H9 (cell line): ENCODE measurements at regions not wholly inside any gene's neighbourhood (a gene's known extent, or its start where the extent isn't known, plus 50 kb on each side); places are given as distances from the start of the nearest gene placed in this dataset.

Source experiments
- DNase-seq: peaks from one replicate; pipeline ENCODE4 v3.0.0-alpha.2; 2017
- H2AFZ ChIP-seq: one replicate; pipeline ENCODE4 v1.6.1; 2013; ENCODE audit warnings: mild to moderate bottlenecking, low read length, control low read depth, moderate library complexity
- H2AK5ac ChIP-seq: 2 replicates; pipeline ENCODE4 v1.6.1; 2013; ENCODE audit warnings: low read length, control low read depth, mixed read lengths; ENCODE audit not compliant: insufficient read length
- H2BK120ac ChIP-seq: one replicate; pipeline ENCODE4 v1.6.1; 2013; ENCODE audit warnings: low read depth, mild to moderate bottlenecking, low read length, control low read depth, inconsistent platforms; ENCODE audit not compliant: poor library complexity, severe bottlenecking
- H2BK12ac ChIP-seq: 2 replicates; pipeline ENCODE4 v1.6.1; 2013; ENCODE audit warnings: low read length, control low read depth, mixed read lengths, low read depth; ENCODE audit not compliant: insufficient read length
- H2BK15ac ChIP-seq: 2 replicates; pipeline ENCODE4 v1.6.1; 2013; ENCODE audit warnings: low read depth, low read length, control low read depth
- H2BK20ac ChIP-seq: one replicate; pipeline ENCODE4 v1.6.1; 2013; ENCODE audit warnings: low read depth, mild to moderate bottlenecking, low read length, control low read depth, inconsistent platforms; ENCODE audit not compliant: poor library complexity, severe bottlenecking
- H2BK5ac ChIP-seq: 2 replicates; pipeline ENCODE4 v1.6.1; 2013; ENCODE audit warnings: low read length, control low read depth, mixed read lengths; ENCODE audit not compliant: insufficient read length
- H3K14ac ChIP-seq: 2 replicates; pipeline ENCODE4 v1.6.1; 2013; ENCODE audit warnings: low read length, control low read depth; ENCODE audit not compliant: insufficient read depth
- H3K18ac ChIP-seq: 2 replicates; pipeline ENCODE4 v1.6.1; 2013; ENCODE audit warnings: low read depth, mild to moderate bottlenecking, mixed read lengths, low read length, control low read depth; ENCODE audit not compliant: insufficient read length
- H3K23ac ChIP-seq: 2 replicates; pipeline ENCODE4 v1.6.1; 2013; ENCODE audit warnings: low read length, control low read depth, mixed read lengths, low read depth; ENCODE audit not compliant: insufficient read length
- H3K23me2 ChIP-seq: 2 replicates; pipeline ENCODE4 v1.6.1; 2013; ENCODE audit warnings: low read depth, mild to moderate bottlenecking, mixed read lengths, low read length, control low read depth; ENCODE audit not compliant: insufficient read length, poor library complexity, severe bottlenecking
- H3K27ac ChIP-seq: 2 replicates; pipeline ENCODE4 v1.5.1; 2013; ENCODE audit warnings: low read length, control low read depth, mixed read lengths, low read depth; ENCODE audit not compliant: insufficient read length
- H3K27me3 ChIP-seq: 2 replicates; pipeline ENCODE4 v1.6.1; 2013; ENCODE audit warnings: low read length, control low read depth, inconsistent platforms; ENCODE audit not compliant: insufficient read depth
- H3K4ac ChIP-seq: 2 replicates; pipeline ENCODE4 v1.6.1; 2013; ENCODE audit warnings: low read depth, mild to moderate bottlenecking, control low read depth, inconsistent platforms, low read length, moderate library complexity
- H3K4me1 ChIP-seq: 2 replicates; pipeline ENCODE4 v1.6.1; 2013; ENCODE audit warnings: low read length, control low read depth, inconsistent platforms; ENCODE audit not compliant: insufficient read depth
- H3K4me2 ChIP-seq: 2 replicates; pipeline ENCODE4 v1.6.1; 2013; ENCODE audit warnings: low read length, control low read depth, mixed read lengths; ENCODE audit not compliant: insufficient read length, insufficient read depth
- H3K56ac ChIP-seq: 2 replicates; pipeline ENCODE4 v1.6.1; 2013; ENCODE audit warnings: low read depth, mild to moderate bottlenecking, mixed read lengths, low read length, control low read depth; ENCODE audit not compliant: insufficient read length
- H3K79me1 ChIP-seq: 2 replicates; pipeline ENCODE4 v1.6.1; 2013; ENCODE audit warnings: low read depth, mild to moderate bottlenecking, moderate library complexity, low read length, control low read depth, inconsistent platforms; ENCODE audit not compliant: insufficient read depth, poor library complexity, severe bottlenecking
- H3K79me2 ChIP-seq: 2 replicates; pipeline ENCODE4 v1.6.1; 2013; ENCODE audit warnings: low read length, control low read depth, inconsistent platforms; ENCODE audit not compliant: insufficient read depth
- H3K9ac ChIP-seq: 2 replicates; pipeline ENCODE4 v1.6.1; 2013; ENCODE audit warnings: low read length, control low read depth, mixed read lengths; ENCODE audit not compliant: insufficient read length; ENCODE audit errors: extremely low read depth
- H3K9me3 ChIP-seq: one replicate; pipeline ENCODE4 v1.6.1; 2013; ENCODE audit warnings: low read depth, low read length, inconsistent platforms; ENCODE audit not compliant: control insufficient read depth
- H3T11ph ChIP-seq: one replicate; pipeline ENCODE4 v1.6.1; 2013; ENCODE audit warnings: mild to moderate bottlenecking, low read length, control low read depth, inconsistent platforms
- H4K20me1 ChIP-seq: one replicate; pipeline ENCODE4 v1.6.1; 2013; ENCODE audit not compliant: control insufficient read depth, insufficient read length, insufficient read depth
- H4K5ac ChIP-seq: 2 replicates; pipeline ENCODE4 v1.6.1; 2013; ENCODE audit warnings: low read depth, mild to moderate bottlenecking, mixed read lengths, low read length, control low read depth; ENCODE audit not compliant: insufficient read length
- H4K8ac ChIP-seq: replicated peaks from 2 replicates; pipeline ENCODE4 v1.6.1; 2013; ENCODE audit warnings: low read length, control low read depth, mixed read lengths, low read depth; ENCODE audit not compliant: insufficient read length
- H4K91ac ChIP-seq: 2 replicates; pipeline ENCODE4 v1.6.1; 2013; ENCODE audit warnings: low read depth, mild to moderate bottlenecking, moderate library complexity, mixed read lengths, low read length, control low read depth; ENCODE audit not compliant: insufficient read length
- H3K27ac Mint-ChIP-seq, 3 experiments: 2 replicates in 2 of 3; 3 replicates in 1 of 3; pipeline ENCODE4 v1.8.0; 2020 to 2021; ENCODE audit warnings: mixed read lengths in 3 of 3, mild to moderate bottlenecking in 1 of 3, moderate library complexity in 1 of 3
- H3K27me3 Mint-ChIP-seq: 2 replicates; pipeline ENCODE4 v1.8.0; 2021; ENCODE audit warnings: low read depth, mild to moderate bottlenecking, moderate library complexity, mixed read lengths
- H3K36me3 Mint-ChIP-seq, 3 experiments: 2 replicates in 2 of 3; 3 replicates in 1 of 3; pipeline ENCODE4 v1.8.0; 2020 to 2021; ENCODE audit warnings: low read depth in 3 of 3, mixed read lengths in 3 of 3; ENCODE audit not compliant: insufficient read depth in 1 of 3
- H3K4me1 Mint-ChIP-seq, 2 experiments: 2 replicates each; pipeline ENCODE4 v1.8.0; 2020; ENCODE audit warnings: mixed read lengths in 2 of 2
- H3K4me3 Mint-ChIP-seq, 2 experiments: 2 replicates in 1 of 2; 3 replicates in 1 of 2; pipeline ENCODE4 v1.8.0; 2020 to 2021; ENCODE audit warnings: mild to moderate bottlenecking in 2 of 2, mixed read lengths in 2 of 2, moderate library complexity in 1 of 2
- H3K9me3 Mint-ChIP-seq, 2 experiments: 2 replicates in 1 of 2; 3 replicates in 1 of 2; pipeline ENCODE4 v1.8.0; 2020; ENCODE audit warnings: mild to moderate bottlenecking in 2 of 2, mixed read lengths in 2 of 2, moderate library complexity in 1 of 2
- WGBS: extraction: QIAGEN DNeasy Blood & Tissue Kit; methylation state at CpG from one replicate; pipeline ENCODE4 v1.1.7; 2013; ENCODE audit warnings: missing lambda C conversion rate, low lambda C conversion rate, mixed read lengths; ENCODE audit not compliant: insufficient read length; ENCODE audit errors: extremely low coverage; 5-methylcytosine and 5-hydroxymethylcytosine counted together
- TF ChIP-seq, protein P1 (sequence below): fragments of 200-600 bp; sonication (generic); conservative IDR thresholded peaks from 3 replicates; pipeline ENCODE4 v1.8.0; 2021; ENCODE audit warnings: antibody characterized with exemption, mild to moderate bottlenecking

DNA sequence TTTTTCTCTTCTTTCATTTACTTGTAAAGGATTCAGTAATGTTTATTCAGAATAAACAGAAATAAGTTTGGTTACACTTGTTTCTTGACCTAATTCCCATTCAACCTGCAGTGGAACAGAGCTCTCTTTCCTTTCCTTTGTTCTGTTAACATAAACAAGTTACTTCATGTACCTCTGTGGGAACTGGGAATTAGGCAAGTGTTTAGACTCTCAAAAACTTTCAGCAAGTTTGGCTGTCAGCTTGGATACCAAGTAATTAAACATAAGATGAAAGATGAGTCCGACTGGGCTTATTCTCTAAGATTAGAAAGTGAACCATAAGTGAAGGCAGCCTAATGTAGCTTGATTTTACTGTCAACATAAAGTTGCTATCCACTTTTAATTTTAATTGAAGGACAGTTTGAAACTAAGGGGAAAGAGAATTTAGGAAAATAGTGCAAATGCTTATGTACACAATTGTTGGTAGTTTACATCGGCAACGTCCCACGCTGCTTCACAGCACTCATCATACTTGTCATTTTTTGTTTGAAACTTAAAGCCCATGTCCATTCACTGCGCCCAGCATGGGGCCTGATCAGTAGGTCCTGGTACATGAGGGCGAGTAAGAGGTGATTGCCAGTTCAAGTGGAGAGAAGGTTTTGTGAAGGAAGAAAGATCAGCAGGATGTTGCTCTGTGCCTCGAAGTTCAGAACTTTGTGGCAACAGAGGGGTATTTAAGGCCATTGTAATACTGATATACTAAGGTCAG is 113.0 kb downstream of the PLEKHG1 start:
- Histone ChIP-seq H3K14ac (no peak overlapping the region), H2BK5ac (no peak overlapping the region), H3K9me3 (no peaks in the 10 kb centered on the region), H3K56ac (no peak overlapping the region), H3K18ac (no peak overlapping the region), H2BK12ac (no peak overlapping the region), H3K79me1 (no peaks in the 10 kb centered on the region), H3K79me2 (no peaks in the 10 kb centered on the region), H4K20me1 (no peaks in the 10 kb centered on the region), H3K27ac (no peak overlapping the region), H4K91ac (no peak overlapping the region), H3K27me3 (no peaks in the 10 kb centered on the region), H3T11ph (no peak overlapping the region), H3K23me2 (no peaks in the 10 kb centered on the region), H3K9ac (no peak overlapping the region), H4K5ac (no peak overlapping the region), H3K4me1 (no peaks in the 10 kb centered on the region), H3K4me2 (no peak overlapping the region), H2AK5ac (no peak overlapping the region), H2BK15ac (no peak overlapping the region), H2BK20ac (no peak overlapping the region), H4K8ac (no peak overlapping the region), H2BK120ac (no peak overlapping the region), H3K4ac (no peak overlapping the region), H2AFZ (no peak overlapping the region), H3K23ac (no peak overlapping the region)
- no peak overlapping the region for H3K4me3 Mint-ChIP-seq
- no peaks in the 10 kb centered on the region; the same call in 1 of the 2 replicates for H3K27me3 Mint-ChIP-seq
- H3K4me1 Mint-ChIP-seq = peaks cover 14 to 17% of the 10 kb centered on the region in 2 experiments
- H3K36me3 Mint-ChIP-seq = no peaks in the 10 kb centered on the region
- TF ChIP-seq, protein P1, sequence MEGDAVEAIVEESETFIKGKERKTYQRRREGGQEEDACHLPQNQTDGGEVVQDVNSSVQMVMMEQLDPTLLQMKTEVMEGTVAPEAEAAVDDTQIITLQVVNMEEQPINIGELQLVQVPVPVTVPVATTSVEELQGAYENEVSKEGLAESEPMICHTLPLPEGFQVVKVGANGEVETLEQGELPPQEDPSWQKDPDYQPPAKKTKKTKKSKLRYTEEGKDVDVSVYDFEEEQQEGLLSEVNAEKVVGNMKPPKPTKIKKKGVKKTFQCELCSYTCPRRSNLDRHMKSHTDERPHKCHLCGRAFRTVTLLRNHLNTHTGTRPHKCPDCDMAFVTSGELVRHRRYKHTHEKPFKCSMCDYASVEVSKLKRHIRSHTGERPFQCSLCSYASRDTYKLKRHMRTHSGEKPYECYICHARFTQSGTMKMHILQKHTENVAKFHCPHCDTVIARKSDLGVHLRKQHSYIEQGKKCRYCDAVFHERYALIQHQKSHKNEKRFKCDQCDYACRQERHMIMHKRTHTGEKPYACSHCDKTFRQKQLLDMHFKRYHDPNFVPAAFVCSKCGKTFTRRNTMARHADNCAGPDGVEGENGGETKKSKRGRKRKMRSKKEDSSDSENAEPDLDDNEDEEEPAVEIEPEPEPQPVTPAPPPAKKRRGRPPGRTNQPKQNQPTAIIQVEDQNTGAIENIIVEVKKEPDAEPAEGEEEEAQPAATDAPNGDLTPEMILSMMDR = no peak
- H3K27ac Mint-ChIP-seq = no peak overlapping the region
- no CpG with 5 or more reads among the region's 7 CpGs for WGBS
- no peaks in the 10 kb centered on the region for H3K9me3 Mint-ChIP-seq
- no peak for DNase-seq
